Transverse colon (tissue), 4 donors: ENCODE measurements at regions not wholly inside any gene's neighbourhood (a gene's known extent, or its start where the extent isn't known, plus 50 kb on each side); places are given as distances from the start of the nearest gene placed in this dataset.

Source experiments
- DNase-seq: peaks from one replicate; pipeline ENCODE4 v3.0.0-alpha.2; 2019
- H3K27ac ChIP-seq, 4 donors: fragments of 200-600 bp; sonication (generic); 2 replicates each; pipeline ENCODE4 v1.5.1; 2016 to 2018; ENCODE audit warnings: inconsistent platforms in 4 of 4
- H3K27me3 ChIP-seq: fragments of 200-600 bp; sonication (generic); 2 replicates; pipeline ENCODE4 v1.5.1; 2017; ENCODE audit warnings: inconsistent platforms
- H3K36me3 ChIP-seq, 4 donors: fragments of 200-600 bp; sonication (generic); 2 replicates each; pipeline ENCODE4 v1.5.1; 2017 to 2019; ENCODE audit warnings: inconsistent platforms in 4 of 4
- H3K4me1 ChIP-seq, 4 donors: fragments of 200-600 bp; sonication (generic); 2 replicates each; pipeline ENCODE4 v1.5.1; 2017 to 2020; ENCODE audit warnings: inconsistent platforms in 4 of 4
- H3K4me3 ChIP-seq, 4 donors: fragments of 200-600 bp; sonication (generic); 1 replicate in 1 of 4; 2 replicates in 3 of 4; pipeline versions ENCODE4 v1.5.1 to v1.6.1; 2017 to 2019; ENCODE audit warnings: inconsistent platforms in 4 of 4
- H3K9me3 ChIP-seq, 2 donors: fragments of 200-600 bp; sonication (generic); 2 replicates each; pipeline ENCODE4 v1.5.1; 2017 to 2019; ENCODE audit warnings: inconsistent platforms in 2 of 2
- CTCF ChIP-seq, 5 experiments: fragments of 200-600 bp in 3 of 5; fragments of 450-650 bp in 2 of 5; sonication (generic) in 3 of 5; IDR thresholded peaks; 1 replicate in 2 of 5; 2 replicates in 3 of 5; pipeline ENCODE4 v1.5.1; 2016 to 2017; ENCODE audit warnings: antibody characterized with exemption in 5 of 5, inconsistent platforms in 3 of 5, mild to moderate bottlenecking in 2 of 5, moderate library complexity in 1 of 5
- EP300 ChIP-seq: sonication (generic); formaldehyde crosslinking; IDR thresholded peaks from one replicate; pipeline ENCODE4 v1.6.1; 2017; ENCODE audit warnings: antibody characterized with exemption, low read depth
- POLR2A ChIP-seq: fragments of 450-650 bp; IDR thresholded peaks from one replicate; pipeline ENCODE4 v1.6.1; 2016; ENCODE audit warnings: antibody characterized with exemption, mild to moderate bottlenecking, moderate library complexity
- POLR2AphosphoS5 ChIP-seq, 3 donors: sonication (generic); formaldehyde crosslinking; IDR thresholded peaks; one replicate each; pipeline ENCODE4 v1.6.1; 2016; ENCODE audit warnings: antibody characterized with exemption in 3 of 3
- WGBS, 2 donors: methylation state at CpG; one replicate each; pipeline ENCODE4 v1.1.5; 2018; ENCODE audit warnings: low coverage in 1 of 2; 5-methylcytosine and 5-hydroxymethylcytosine counted together
- in situ Hi-C, 4 donors: fragments of 200-750 bp; cut with MboI; loops; one replicate each; pipeline versions ENCODE4 v1.15.0 to v1.15.1; 2017; ENCODE audit warnings: low sequenced_read_pairs in 3 of 4, low pct_ligation_motif_present in 1 of 4, low pct_unique_long_range_greater_than_20kb in 1 of 4
- intact Hi-C: fragments of 100-400 bp; cut with DNase I; formaldehyde crosslinking; loops from one replicate; pipeline ENCODE4 v1.15.1; 2023; ENCODE audit warnings: low total_unique reads

GRCh38 chr9:3704890-3705289 is 179.1 kb upstream of the RFX3 start:
- no peaks in the 10 kb centered on the region for H3K27me3 ChIP-seq
- no peaks in the 10 kb centered on the region for H3K36me3 ChIP-seq
- no peaks in the 10 kb centered on the region for H3K9me3 ChIP-seq
- WGBS, 2 donors, result 64 to 100% methylated on average over 1 to 2 of the region's 2 CpGs
- in situ Hi-C loops, result no loop called here
- no peak for TF ChIP-seq POLR2AphosphoS5 (IDR thresholded peaks at IDR 0.05)
- TF ChIP-seq EP300, result no peak
- TF ChIP-seq POLR2A, result no peak
- TF ChIP-seq CTCF (IDR thresholded peaks at IDR 0.05), result no peak
- no peaks in the 10 kb centered on the region for H3K4me1 ChIP-seq
- no peak overlapping the region for H3K4me3 ChIP-seq
- DNase-seq, result no peak
- H3K27ac ChIP-seq, result no peak overlapping the region
- intact Hi-C loops, result no loop called here

- Histone ChIP-seq H3K27me3 (no peaks in the 10 kb centered on the region), H3K4me1 (no peaks in the 10 kb centered on the region), H3K36me3 (no peaks in the 10 kb centered on the region), H3K27ac (no peak overlapping the region), H3K9me3 (no peaks in the 10 kb centered on the region), H3K4me3 (no peak overlapping the region)
- DNase-seq, result no peak
- WGBS, 2 donors, result 69 to 70% methylated on average over 2 of the region's 2 CpGs
- in situ Hi-C loops, result no loop called here
- intact Hi-C loops, result no loop called here
- TF ChIP-seq CTCF (IDR thresholded peaks at IDR 0.05) (no peak), EP300 (no peak), POLR2A (no peak), POLR2AphosphoS5 (IDR thresholded peaks at IDR 0.05) (no peak)
Observed at GRCh38 chr9:3700772-3701171, 175.0 kb upstream of the RFX3 start.

GRCh38 chr9:3699883-3700282 is 174.1 kb upstream of the RFX3 start:
- TF ChIP-seq EP300 (no peak), POLR2A (no peak), POLR2AphosphoS5 (IDR thresholded peaks at IDR 0.05) (no peak), CTCF (IDR thresholded peaks at IDR 0.05) (no peak)
- no peaks in the 10 kb centered on the region for H3K9me3 ChIP-seq
- in situ Hi-C loops, result no loop called here
- H3K4me1 ChIP-seq, result no peaks in the 10 kb centered on the region
- intact Hi-C loops, result no loop called here
- H3K27me3 ChIP-seq, result no peaks in the 10 kb centered on the region
- no peak overlapping the region for H3K27ac ChIP-seq
- 60 to 68% methylated on average over 3 of the region's 3 CpGs for WGBS, 2 donors
- DNase-seq, result no peak
- H3K4me3 ChIP-seq, result no peak overlapping the region
- H3K36me3 ChIP-seq, result no peaks in the 10 kb centered on the region

- H3K4me1 ChIP-seq, result no peaks in the 10 kb centered on the region
- H3K9me3 ChIP-seq, result no peaks in the 10 kb centered on the region
- no peak overlapping the region for H3K27ac ChIP-seq
- H3K36me3 ChIP-seq, result no peaks in the 10 kb centered on the region
- no peak for DNase-seq
- intact Hi-C loops (no loop called here), in situ Hi-C loops (no loop called here)
- H3K27me3 ChIP-seq, result no peaks in the 10 kb centered on the region
- WGBS, 2 donors, result 73 to 79% methylated on average over 3 of the region's 3 CpGs
- H3K4me3 ChIP-seq, result no peak overlapping the region
- TF ChIP-seq CTCF (IDR thresholded peaks at IDR 0.05), result no peak
- no peak for TF ChIP-seq EP300
- TF ChIP-seq POLR2A, result no peak
- TF ChIP-seq POLR2AphosphoS5 (IDR thresholded peaks at IDR 0.05), result no peak
Observed at GRCh38 chr9:3698531-3698930, 172.7 kb upstream of the RFX3 start.
